Activated T-cell treated with anti-CD3 and anti-CD28 coated beads, Interleukin-2, amount 50 U/mL, for 4 hours (primary cell): ENCODE measurements at regions not wholly inside any gene's neighbourhood (a gene's known extent, or its start where the extent isn't known, plus 50 kb on each side); places are given as distances from the start of the nearest gene placed in this dataset.

Experiments used
- ATAC-seq, 2 donors: fragments of 200-7000 bp; cut with Tn5 transposase; one replicate each; pipeline ENCODE4 v1.10.0; 2021
- DNase-seq: peaks from one replicate; pipeline ENCODE4 v3.0.0-alpha.2; 2020
- H3K27me3 Mint-ChIP-seq: one replicate; pipeline ENCODE4 v1.8.0; 2021; ENCODE audit warnings: low read depth, mixed read lengths
- H3K36me3 Mint-ChIP-seq: one replicate; pipeline ENCODE4 v1.8.0; 2022; ENCODE audit warnings: mixed read lengths; ENCODE audit not compliant: insufficient read depth
- H3K4me1 Mint-ChIP-seq: one replicate; pipeline ENCODE4 v1.8.0; 2021; ENCODE audit warnings: low read depth, mixed read lengths
- H3K4me3 Mint-ChIP-seq: one replicate; pipeline ENCODE4 v1.8.0; 2021; ENCODE audit warnings: mild to moderate bottlenecking, moderate library complexity, mixed read lengths
- H3K9me3 Mint-ChIP-seq: one replicate; pipeline ENCODE4 v1.8.0; 2021; ENCODE audit warnings: mixed read lengths

DNA sequence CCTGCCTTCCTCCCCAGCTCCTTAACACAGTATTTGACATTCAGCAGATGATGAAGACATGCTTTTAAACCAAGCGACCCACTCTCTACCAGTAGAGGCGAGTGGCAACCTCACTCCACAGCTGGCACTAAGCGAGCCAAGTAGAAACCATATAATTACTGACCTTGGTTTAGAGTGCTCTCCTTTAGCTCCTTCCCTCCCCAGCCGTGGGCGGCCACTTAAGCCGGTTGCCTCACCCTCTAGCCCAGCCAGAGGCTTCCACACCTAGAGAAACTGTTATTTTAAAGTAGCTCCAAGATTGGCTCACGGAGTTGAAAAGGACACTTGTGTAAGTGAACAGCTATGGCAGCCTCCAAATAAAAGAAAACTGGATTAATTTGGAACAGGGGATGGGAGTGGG is 109.1 kb upstream of the CRHR1 start:
- DNase-seq (no peak), ATAC-seq (no peak)
- no peaks in the 10 kb centered on the region for H3K36me3 Mint-ChIP-seq
- H3K4me3 Mint-ChIP-seq, result no peak overlapping the region
- H3K9me3 Mint-ChIP-seq, result peaks cover 8% of the 10 kb centered on the region
- no peaks in the 10 kb centered on the region for H3K4me1 Mint-ChIP-seq
- peaks cover 9% of the 10 kb centered on the region for H3K27me3 Mint-ChIP-seq

DNA sequence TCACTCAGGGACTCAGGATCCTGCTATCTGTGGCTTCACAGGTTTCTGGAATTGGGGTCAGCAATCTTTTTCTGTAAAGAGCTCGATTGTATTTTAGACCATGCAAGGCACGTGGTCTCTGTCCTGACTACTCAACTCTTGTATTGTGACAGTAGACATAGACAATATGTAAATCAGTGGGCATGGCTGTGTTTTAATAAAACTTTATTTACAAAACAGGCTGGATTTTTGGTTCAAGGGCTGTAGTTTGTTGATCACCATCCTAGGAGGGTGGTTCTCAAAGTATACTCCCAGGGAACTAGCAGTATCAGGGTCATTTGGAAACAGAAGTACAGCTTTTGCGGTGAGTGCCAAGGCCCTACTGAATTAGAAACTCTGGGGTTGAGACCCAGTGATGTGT is 108.2 kb upstream of the CRHR1 start:
- DNase-seq (no peak), ATAC-seq (no peak)
- Mint-ChIP-seq H3K4me1 (no peaks in the 10 kb centered on the region), H3K4me3 (no peak overlapping the region), H3K36me3 (no peaks in the 10 kb centered on the region), H3K9me3 (peaks cover 8% of the 10 kb centered on the region), H3K27me3 (peaks cover 6% of the 10 kb centered on the region)

DNA sequence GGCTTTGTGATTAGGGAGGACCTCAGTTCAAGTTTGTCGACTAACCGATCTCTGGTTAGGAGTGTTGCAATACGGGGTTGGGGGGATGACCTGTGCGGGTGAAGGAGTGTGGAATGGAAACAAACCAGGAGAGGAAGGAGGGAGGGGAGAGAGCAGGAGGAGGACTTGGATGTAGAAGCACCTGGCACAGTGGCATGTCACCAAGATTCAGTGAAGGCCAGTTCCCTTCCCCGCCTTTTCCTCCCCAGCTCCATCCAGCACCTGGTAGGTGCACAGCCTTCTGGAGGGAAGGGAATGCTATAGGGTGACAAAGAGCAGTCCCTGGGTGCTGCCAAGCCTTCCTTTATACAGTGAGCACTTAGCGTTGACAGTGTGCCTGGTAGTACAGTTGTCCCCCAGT is 107.4 kb upstream of the CRHR1 start:
- ATAC-seq, result no peak
- H3K27me3 Mint-ChIP-seq, result peaks cover 13% of the 10 kb centered on the region
- no peak overlapping the region for H3K4me3 Mint-ChIP-seq
- H3K9me3 Mint-ChIP-seq, result peaks cover 8% of the 10 kb centered on the region
- DNase-seq, result no peak
- no peaks in the 10 kb centered on the region for H3K36me3 Mint-ChIP-seq
- H3K4me1 Mint-ChIP-seq, result no peaks in the 10 kb centered on the region

GRCh38 chr17:45677770-45678169 is 106.3 kb upstream of the CRHR1 start:
- no peak for DNase-seq
- H3K36me3 Mint-ChIP-seq, result no peaks in the 10 kb centered on the region
- peaks cover 13% of the 10 kb centered on the region for H3K27me3 Mint-ChIP-seq
- H3K4me1 Mint-ChIP-seq, result no peaks in the 10 kb centered on the region
- H3K4me3 Mint-ChIP-seq, result no peak overlapping the region
- H3K9me3 Mint-ChIP-seq, result peaks cover 8% of the 10 kb centered on the region
- no peak for ATAC-seq

DNA sequence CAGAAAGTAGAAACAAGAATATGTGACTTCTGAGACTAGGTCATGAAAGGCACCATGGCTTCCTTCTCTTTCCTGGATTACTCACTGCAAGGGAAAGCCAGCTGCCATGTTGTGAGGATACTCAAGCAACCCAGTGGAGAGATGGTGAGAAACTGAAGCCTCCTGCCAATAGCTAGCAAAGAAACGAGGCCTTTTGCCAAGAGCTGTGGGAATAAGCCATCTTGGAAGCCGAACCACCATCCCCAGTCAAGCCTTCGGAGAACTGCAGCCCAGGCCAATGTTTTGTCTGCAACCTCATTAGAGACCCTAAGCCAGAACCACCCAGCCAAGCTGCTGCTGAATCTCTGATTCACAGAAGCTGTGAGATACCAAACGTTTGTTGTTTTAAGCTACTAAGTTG is 104.7 kb upstream of the CRHR1 start:
- Mint-ChIP-seq H3K9me3 (peaks cover 4% of the 10 kb centered on the region), H3K4me1 (no peaks in the 10 kb centered on the region), H3K36me3 (no peaks in the 10 kb centered on the region), H3K27me3 (peaks cover 11% of the 10 kb centered on the region), H3K4me3 (no peak overlapping the region)
- ATAC-seq (no peak), DNase-seq (no peak)

DNA sequence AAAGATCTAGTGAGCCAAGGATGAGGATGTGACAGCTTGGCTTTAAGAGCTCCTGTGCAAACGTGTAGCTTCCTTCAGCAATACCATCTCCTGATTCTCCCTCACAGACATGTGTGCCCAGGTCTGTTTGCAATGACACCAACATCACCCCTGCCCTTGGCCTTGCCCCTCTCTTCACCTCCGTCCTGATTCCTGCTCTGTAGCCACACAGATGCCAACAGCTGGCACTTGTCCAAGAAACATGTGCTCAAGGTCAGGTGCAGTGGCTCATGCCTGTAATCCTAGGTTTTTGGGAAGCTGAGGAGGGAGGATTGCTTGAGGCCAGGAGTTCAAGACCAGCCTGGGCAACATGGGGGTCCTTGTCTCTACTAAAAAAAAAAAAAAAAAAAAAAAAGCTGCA is 103.8 kb upstream of the CRHR1 start:
- H3K9me3 Mint-ChIP-seq, result peaks cover 4% of the 10 kb centered on the region
- ATAC-seq, result no peak
- DNase-seq, result no peak
- no peaks in the 10 kb centered on the region for H3K36me3 Mint-ChIP-seq
- no peaks in the 10 kb centered on the region for H3K4me1 Mint-ChIP-seq
- H3K4me3 Mint-ChIP-seq, result no peak overlapping the region
- peaks cover 11% of the 10 kb centered on the region for H3K27me3 Mint-ChIP-seq

- Mint-ChIP-seq H3K4me3 (no peak overlapping the region), H3K9me3 (no peaks in the 10 kb centered on the region), H3K4me1 (no peaks in the 10 kb centered on the region), H3K27me3 (peaks cover 10% of the 10 kb centered on the region), H3K36me3 (no peaks in the 10 kb centered on the region)
- no peak for DNase-seq
- ATAC-seq, result no peak
Measured at GRCh38 chr17:45681706-45682105, 102.4 kb upstream of the CRHR1 start.

DNA sequence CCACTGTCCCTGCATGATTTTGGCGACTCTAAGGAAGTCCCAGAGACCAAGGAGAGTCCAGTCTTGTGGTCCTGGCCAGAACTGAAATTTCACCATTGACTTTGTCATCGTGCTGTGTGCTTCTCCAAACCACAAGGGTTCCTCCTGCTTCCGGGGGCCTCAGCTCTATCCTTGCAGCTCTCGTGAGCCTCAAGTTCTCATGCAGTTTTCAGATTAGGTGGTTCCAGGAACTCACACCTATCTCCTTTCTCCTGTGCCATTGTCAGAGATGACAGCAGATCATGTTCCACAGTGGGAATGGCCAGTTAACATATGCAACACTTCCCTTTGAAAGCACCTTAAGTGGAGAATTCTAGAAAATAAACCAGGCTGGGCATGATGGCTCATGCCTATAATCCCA is 97.9 kb upstream of the CRHR1 start:
- DNase-seq (no peak), ATAC-seq (no peak)
- Mint-ChIP-seq H3K27me3 (peaks cover 20% of the 10 kb centered on the region), H3K9me3 (no peaks in the 10 kb centered on the region), H3K36me3 (no peaks in the 10 kb centered on the region), H3K4me1 (no peaks in the 10 kb centered on the region), H3K4me3 (no peak overlapping the region)

DNA sequence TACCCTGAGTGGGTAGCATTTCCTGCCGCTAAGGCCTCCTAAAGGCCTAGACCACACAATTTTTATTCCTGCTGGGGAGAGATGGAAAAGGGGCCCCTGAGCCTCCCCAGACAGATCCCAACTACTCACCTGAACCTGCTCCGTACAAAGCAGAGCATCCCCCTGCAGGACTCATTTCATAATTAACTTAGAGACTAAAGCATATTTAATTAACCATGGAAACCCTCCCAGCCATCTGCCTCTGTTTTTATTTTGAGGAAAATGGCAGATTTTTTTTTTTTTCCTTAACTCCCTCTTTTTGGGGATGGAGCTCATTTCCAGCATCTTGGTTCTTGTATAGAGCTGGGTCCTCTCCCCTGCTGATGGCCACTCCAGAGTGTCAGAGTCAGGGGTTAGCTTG is 96.5 kb upstream of the CRHR1 start:
- no peak overlapping the region for H3K4me3 Mint-ChIP-seq
- H3K9me3 Mint-ChIP-seq, result no peaks in the 10 kb centered on the region
- H3K36me3 Mint-ChIP-seq, result no peaks in the 10 kb centered on the region
- H3K27me3 Mint-ChIP-seq, result peaks cover 25% of the 10 kb centered on the region
- DNase-seq (no peak), ATAC-seq (no peak)
- no peaks in the 10 kb centered on the region for H3K4me1 Mint-ChIP-seq

DNA sequence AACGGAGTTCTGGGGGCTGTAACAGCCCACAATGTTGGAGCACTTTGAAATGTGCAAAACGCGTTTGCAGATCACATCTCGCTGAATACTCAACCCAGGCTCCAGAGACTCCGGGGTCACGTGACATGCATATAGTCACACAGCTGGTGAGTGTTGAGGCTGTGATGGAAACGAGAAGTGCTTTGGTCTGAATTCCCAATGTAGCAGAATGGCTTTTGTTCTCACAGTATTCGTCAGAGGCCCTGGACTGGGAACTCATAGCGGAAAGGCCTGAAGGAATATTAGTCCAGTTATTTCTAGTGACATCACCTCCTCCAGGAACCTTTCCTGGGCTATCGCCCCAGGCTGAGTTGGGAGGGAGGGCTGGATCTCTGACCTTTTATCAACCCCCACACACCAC is 95.8 kb upstream of the CRHR1 start:
- no peaks in the 10 kb centered on the region for H3K4me1 Mint-ChIP-seq
- no peaks in the 10 kb centered on the region for H3K36me3 Mint-ChIP-seq
- peaks cover 27% of the 10 kb centered on the region for H3K27me3 Mint-ChIP-seq
- no peaks in the 10 kb centered on the region for H3K9me3 Mint-ChIP-seq
- no peak for DNase-seq
- no peak for ATAC-seq
- H3K4me3 Mint-ChIP-seq, result no peak overlapping the region

- H3K9me3 Mint-ChIP-seq, result no peaks in the 10 kb centered on the region
- H3K4me1 Mint-ChIP-seq, result no peaks in the 10 kb centered on the region
- DNase-seq (no peak), ATAC-seq (no peak)
- H3K36me3 Mint-ChIP-seq, result no peaks in the 10 kb centered on the region
- peaks cover 29% of the 10 kb centered on the region for H3K27me3 Mint-ChIP-seq
- H3K4me3 Mint-ChIP-seq, result no peak overlapping the region
Measured at GRCh38 chr17:45688820-45689219, 95.3 kb upstream of the CRHR1 start.

DNA sequence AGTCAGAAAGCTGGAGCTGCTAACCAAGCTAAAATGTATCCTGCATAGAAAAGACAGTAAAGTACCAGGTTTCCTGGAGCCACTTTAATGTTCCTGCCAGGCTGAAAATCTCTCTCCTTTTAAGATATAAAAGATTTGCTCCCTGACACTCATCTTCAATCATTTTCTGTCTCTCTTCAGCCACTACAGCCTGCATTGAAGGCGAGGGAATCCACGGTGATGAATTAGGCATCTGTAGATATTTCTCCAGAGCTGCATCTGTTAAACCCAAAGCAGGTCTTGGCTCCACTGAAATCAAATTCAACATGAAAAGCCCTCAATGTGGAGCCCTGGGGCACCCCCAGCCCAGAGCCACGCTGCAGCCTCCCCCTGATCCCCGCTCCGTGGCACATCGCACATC is 94.7 kb upstream of the CRHR1 start:
- H3K27me3 Mint-ChIP-seq, result peaks cover 30% of the 10 kb centered on the region
- no peak overlapping the region for H3K4me3 Mint-ChIP-seq
- ATAC-seq (no peak), DNase-seq (no peak)
- no peaks in the 10 kb centered on the region for H3K36me3 Mint-ChIP-seq
- no peaks in the 10 kb centered on the region for H3K9me3 Mint-ChIP-seq
- no peaks in the 10 kb centered on the region for H3K4me1 Mint-ChIP-seq

GRCh38 chr17:45690625-45691275 is 93.4 kb upstream of the CRHR1 start:
- Mint-ChIP-seq H3K4me1 (no peaks in the 10 kb centered on the region), H3K36me3 (no peaks in the 10 kb centered on the region), H3K27me3 (peaks cover 37% of the 10 kb centered on the region), H3K4me3 (no peak overlapping the region), H3K9me3 (no peaks in the 10 kb centered on the region)
- ATAC-seq (no peak), DNase-seq (no peak)

GRCh38 chr17:45692661-45693060 is 91.5 kb upstream of the CRHR1 start:
- no peak overlapping the region for H3K4me3 Mint-ChIP-seq
- ATAC-seq, result no peak

DNA sequence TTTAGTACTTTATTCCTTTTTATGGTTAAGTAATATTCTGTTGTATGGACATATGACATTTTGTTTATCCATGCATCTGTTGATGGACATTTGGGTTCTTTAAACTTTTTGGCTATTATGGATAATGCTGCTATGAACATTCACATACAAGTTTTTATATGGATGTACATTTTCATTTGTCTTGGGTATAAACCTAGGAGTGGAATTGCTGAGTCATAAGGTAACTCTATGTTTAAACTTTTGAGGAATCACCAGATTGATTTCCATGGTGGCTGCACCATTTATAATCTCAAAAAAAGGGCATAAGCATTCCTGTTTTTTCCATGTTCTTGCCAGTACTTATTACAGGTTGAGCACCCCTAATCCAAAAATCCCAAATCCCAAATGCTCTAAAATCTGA is 90.3 kb upstream of the CRHR1 start:
- no peaks in the 10 kb centered on the region for H3K36me3 Mint-ChIP-seq
- no peak for DNase-seq

More at GRCh38 chr17:45692661-45693060, 91.5 kb upstream of the CRHR1 start:
- DNase-seq, result no peak
- H3K9me3 Mint-ChIP-seq, result no peaks in the 10 kb centered on the region
- no peaks in the 10 kb centered on the region for H3K36me3 Mint-ChIP-seq
- H3K4me1 Mint-ChIP-seq, result no peaks in the 10 kb centered on the region
- H3K27me3 Mint-ChIP-seq, result peaks cover 34% of the 10 kb centered on the region

DNA sequence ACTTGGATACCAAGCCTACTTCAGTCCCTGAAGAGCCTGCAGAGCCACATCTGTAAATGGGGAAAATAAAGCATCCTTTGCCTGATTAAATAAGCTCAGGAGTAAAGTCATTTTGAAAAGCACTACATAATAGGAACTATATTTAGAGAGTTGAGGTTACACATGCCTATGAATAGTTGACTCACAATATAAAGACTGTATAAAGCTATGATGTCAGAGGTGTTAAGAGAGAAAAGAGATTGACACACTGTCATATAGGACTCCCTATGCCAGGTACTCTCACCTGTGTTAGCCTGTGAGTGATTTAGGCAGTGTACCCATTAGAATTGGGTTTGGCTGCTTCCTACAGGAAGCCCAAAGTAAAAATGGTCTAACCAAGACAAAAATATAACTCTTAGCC is 87.7 kb upstream of the CRHR1 start:
- H3K27me3 Mint-ChIP-seq, result peaks cover 41% of the 10 kb centered on the region
- no peak for DNase-seq
- ATAC-seq, result no peak

More for the DNA sequence above, 90.3 kb upstream of the CRHR1 start:
- H3K9me3 Mint-ChIP-seq, result no peaks in the 10 kb centered on the region
- H3K4me3 Mint-ChIP-seq, result no peak overlapping the region
- no peak for ATAC-seq
- peaks cover 41% of the 10 kb centered on the region for H3K27me3 Mint-ChIP-seq
- no peaks in the 10 kb centered on the region for H3K4me1 Mint-ChIP-seq

More for the DNA sequence above, 87.7 kb upstream of the CRHR1 start:
- Mint-ChIP-seq H3K4me3 (no peak overlapping the region), H3K4me1 (no peaks in the 10 kb centered on the region), H3K36me3 (no peaks in the 10 kb centered on the region), H3K9me3 (no peaks in the 10 kb centered on the region)
